ENCODE measurements at regions not wholly inside any gene's neighbourhood (a gene's known extent, or its start where the extent isn't known, plus 50 kb on each side); places are given as distances from the start of the nearest gene placed in this dataset.
"Not testable (repeated sequence)": the region's sequence is repeated elsewhere in the genome, so short reads cannot be mapped to it uniquely, and the experiment has no call there.

GRCh38 chr9:75269197-75269596 is 180.9 kb downstream of the OSTF1 start:
- H3K4me1 Mint-ChIP-seq (ENCODE audit: low read depth, unreplicated experiment) = no peaks in the 10 kb centered on the region
- no peaks in the 10 kb centered on the region for H3K9me3 Mint-ChIP-seq (ENCODE audit: unreplicated experiment)
- BruUV-seq (replicated peaks) = no TSS peak
- no peak for TF ChIP-seq CTCF (IDR thresholded peaks at IDR 0.05; ENCODE audit: insufficient read depth in 1 of 2, low read depth in 1 of 2, low read length in 1 of 2, severe bottlenecking in 1 of 2, unreplicated experiment in 1 of 2)
- intact Hi-C loops (cut with micrococcal nuclease; ENCODE audit: unreplicated experiment) = loop anchor here (10.0 kb wide), 1 partner anchor 596 kb away; no protein-coding TSS in a partner anchor
- no peaks in the 10 kb centered on the region for H3K36me3 Mint-ChIP-seq (ENCODE audit: insufficient read depth, unreplicated experiment)
- no peak overlapping the region for H3K4me3 Mint-ChIP-seq (ENCODE audit: unreplicated experiment)
- H3K27ac Mint-ChIP-seq (ENCODE audit: unreplicated experiment) = no peak overlapping the region
- ChIA-PET CTCF (no interaction called here), POLR2A (no interaction called here)
- H3K9me3 ChIP-seq = no peaks in the 10 kb centered on the region
- no peaks in the 10 kb centered on the region for H3K36me3 ChIP-seq (ENCODE audit: control insufficient read depth, insufficient read depth, low read length)
- H3K4me3 ChIP-seq (ENCODE audit: low read depth, low read length) = no peak overlapping the region
- H3K27me3 ChIP-seq (replicated peaks; ENCODE audit: control insufficient read depth, insufficient read depth, low read length) = no peaks in the 10 kb centered on the region
- no peak for DNase-seq
- no peaks in the 10 kb centered on the region for H3K27me3 Mint-ChIP-seq (ENCODE audit: insufficient read depth, unreplicated experiment)
- H3K4me1 ChIP-seq = no peaks in the 10 kb centered on the region

- H3K9me3 ChIP-seq; H3K4me3 Mint-ChIP-seq (ENCODE audit: unreplicated experiment); H3K27me3 ChIP-seq (replicated peaks; ENCODE audit: control insufficient read depth, insufficient read depth, low read length); H3K9me3 Mint-ChIP-seq (ENCODE audit: unreplicated experiment); H3K27ac Mint-ChIP-seq (ENCODE audit: unreplicated experiment); DNase-seq; H3K36me3 Mint-ChIP-seq (ENCODE audit: insufficient read depth, unreplicated experiment); H3K27me3 Mint-ChIP-seq (ENCODE audit: insufficient read depth, unreplicated experiment); intact Hi-C loops (cut with micrococcal nuclease; ENCODE audit: unreplicated experiment); H3K36me3 ChIP-seq (ENCODE audit: control insufficient read depth, insufficient read depth, low read length); CTCF ChIA-PET; BruUV-seq (replicated peaks); H3K4me3 ChIP-seq (ENCODE audit: low read depth, low read length); H3K4me1 ChIP-seq; POLR2A ChIA-PET; H3K4me1 Mint-ChIP-seq (ENCODE audit: low read depth, unreplicated experiment): not testable (repeated sequence)
Measured at GRCh38 chr9:75273055-75273454, 184.7 kb downstream of the OSTF1 start.

DNA sequence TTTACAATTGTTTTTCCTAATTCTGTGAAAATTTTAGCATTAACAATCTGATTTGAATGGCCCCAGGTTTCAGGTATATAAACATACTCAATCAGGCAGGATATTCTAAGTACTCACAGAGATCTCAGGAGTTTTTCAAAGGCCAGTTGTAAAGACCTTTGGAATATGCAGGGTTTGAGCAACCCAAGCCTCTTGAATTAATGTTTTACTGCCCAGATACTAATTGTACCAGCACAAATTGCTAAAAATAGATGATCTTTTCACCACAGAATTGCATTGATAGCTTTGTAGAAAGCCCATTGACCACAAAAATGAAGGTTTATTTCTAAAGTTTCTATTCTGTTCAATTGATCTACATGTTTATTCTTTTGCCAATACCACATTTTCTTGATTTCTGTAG is 186.5 kb downstream of the OSTF1 start:
- TF ChIP-seq CTCF (IDR thresholded peaks at IDR 0.05; ENCODE audit: insufficient read depth in 1 of 2, low read depth in 1 of 2, low read length in 1 of 2, severe bottlenecking in 1 of 2, unreplicated experiment in 1 of 2) = no peak
- H3K4me1 Mint-ChIP-seq (ENCODE audit: low read depth, unreplicated experiment) = no peaks in the 10 kb centered on the region
- H3K27me3 ChIP-seq (replicated peaks; ENCODE audit: control insufficient read depth, insufficient read depth, low read length) = no peaks in the 10 kb centered on the region
- H3K9me3 ChIP-seq = no peaks in the 10 kb centered on the region
- DNase-seq = no peak
- H3K9me3 Mint-ChIP-seq (ENCODE audit: unreplicated experiment) = no peaks in the 10 kb centered on the region
- no peaks in the 10 kb centered on the region for H3K36me3 ChIP-seq (ENCODE audit: control insufficient read depth, insufficient read depth, low read length)
- H3K27ac Mint-ChIP-seq (ENCODE audit: unreplicated experiment) = no peak overlapping the region
- BruUV-seq (replicated peaks) = no TSS peak
- no peak overlapping the region for H3K4me3 Mint-ChIP-seq (ENCODE audit: unreplicated experiment)
- no peaks in the 10 kb centered on the region for H3K36me3 Mint-ChIP-seq (ENCODE audit: insufficient read depth, unreplicated experiment)
- no peak overlapping the region for H3K4me3 ChIP-seq (ENCODE audit: low read depth, low read length)
- CTCF ChIA-PET = no interaction called here
- intact Hi-C loops (cut with micrococcal nuclease; ENCODE audit: unreplicated experiment) = no loop called here
- POLR2A ChIA-PET = no interaction called here
- no peaks in the 10 kb centered on the region for H3K4me1 ChIP-seq
- H3K27me3 Mint-ChIP-seq (ENCODE audit: insufficient read depth, unreplicated experiment) = no peaks in the 10 kb centered on the region

GRCh38 chr9:75282047-75282446 is 193.7 kb downstream of the OSTF1 start:
- intact Hi-C loops (cut with micrococcal nuclease; ENCODE audit: unreplicated experiment) = no loop called here
- Histone ChIP-seq H3K36me3 (ENCODE audit: control insufficient read depth, insufficient read depth, low read length) (no peaks in the 10 kb centered on the region), H3K27me3 (replicated peaks; ENCODE audit: control insufficient read depth, insufficient read depth, low read length) (no peaks in the 10 kb centered on the region), H3K9me3 (no peaks in the 10 kb centered on the region), H3K4me1 (no peaks in the 10 kb centered on the region), H3K4me3 (ENCODE audit: low read depth, low read length) (no peak overlapping the region)
- Mint-ChIP-seq H3K9me3 (ENCODE audit: unreplicated experiment) (no peaks in the 10 kb centered on the region), H3K27me3 (ENCODE audit: insufficient read depth, unreplicated experiment) (no peaks in the 10 kb centered on the region), H3K4me3 (ENCODE audit: unreplicated experiment) (no peak overlapping the region), H3K36me3 (ENCODE audit: insufficient read depth, unreplicated experiment) (no peaks in the 10 kb centered on the region), H3K4me1 (ENCODE audit: low read depth, unreplicated experiment) (no peaks in the 10 kb centered on the region), H3K27ac (ENCODE audit: unreplicated experiment) (no peak overlapping the region)
- TF ChIP-seq CTCF (IDR thresholded peaks at IDR 0.05; ENCODE audit: insufficient read depth in 1 of 2, low read depth in 1 of 2, low read length in 1 of 2, severe bottlenecking in 1 of 2, unreplicated experiment in 1 of 2) = no peak
- DNase-seq = no peak
- ChIA-PET CTCF (no interaction called here), POLR2A (no interaction called here)
- BruUV-seq (replicated peaks) = no TSS peak
